Panc1 (cell line): ENCODE measurements at regions not wholly inside any gene's neighbourhood (a gene's known extent, or its start where the extent isn't known, plus 50 kb on each side); places are given as distances from the start of the nearest gene placed in this dataset.

Experiments used
- ATAC-seq: fragments of 200-7000 bp; cut with Tn5 transposase; 2 replicates; pipeline ENCODE4 v1.9.1; 2020; ENCODE audit warnings: mild to moderate bottlenecking, moderate library complexity
- BruUV-seq: library from RNA; stranded (reverse); fragments of 400-500 nt; replicated peaks from 2 replicates; lab custom pipeline; 2021; lab: Mats Ljungman, UMichigan
- CTCF ChIA-PET: fragments of 300-600 bp; sonication (Branson Sonifier 250); formaldehyde crosslinking; loops from one replicate; lab custom pipeline; 2022; ENCODE audit warnings: antibody characterized with exemption; lab: Charles Lee
- POLR2A ChIA-PET: fragments of 300-600 bp; sonication (Branson Sonifier 250); formaldehyde crosslinking; loops from one replicate; lab custom pipeline; 2022; ENCODE audit warnings: antibody characterized with exemption; lab: Charles Lee
- DNase-seq: peaks from one replicate; pipeline ENCODE4 v3.0.0-alpha.2; 2010; ENCODE audit warnings: low read depth, low spot score
- H3K27ac ChIP-seq: 2 replicates; pipeline ENCODE4 v1.5.1; 2011; ENCODE audit warnings: mild to moderate bottlenecking, low read length, inconsistent platforms
- H3K27me3 ChIP-seq: fragments of 200-500 bp; sonication (Bioruptor generic); 2 replicates; pipeline ENCODE4 v1.6.0; 2014; ENCODE audit warnings: low read length, inconsistent platforms; ENCODE audit not compliant: control insufficient read depth, insufficient read depth
- H3K36me3 ChIP-seq: fragments of 200-500 bp; sonication (Bioruptor generic); 2 replicates; pipeline ENCODE4 v1.5.1; 2014; ENCODE audit warnings: inconsistent platforms, mild to moderate bottlenecking, low read length, moderate library complexity; ENCODE audit not compliant: control insufficient read depth, insufficient read depth
- H3K4me1 ChIP-seq: 2 replicates; pipeline ENCODE4 v1.5.1; 2011; ENCODE audit warnings: inconsistent platforms, mild to moderate bottlenecking, low read length, moderate library complexity; ENCODE audit not compliant: control insufficient read depth, insufficient read depth
- H3K4me3 ChIP-seq, 2 experiments: 2 replicates each; pipeline ENCODE4 v1.5.1; 2011 to 2012; ENCODE audit warnings: low read depth in 2 of 2, low read length in 2 of 2, mild to moderate bottlenecking in 2 of 2, inconsistent platforms in 1 of 2, moderate library complexity in 1 of 2
- H3K9me3 ChIP-seq: fragments of 200-500 bp; sonication (Bioruptor generic); 2 replicates; pipeline ENCODE4 v1.5.1; 2014; ENCODE audit warnings: low read depth, mild to moderate bottlenecking, inconsistent platforms, low read length, moderate library complexity; ENCODE audit not compliant: control insufficient read depth, insufficient read depth
- CTCF ChIP-seq: fragments of 450-650 bp; IDR thresholded peaks from 2 replicates; pipeline ENCODE4 v1.5.1; 2017; ENCODE audit warnings: mild to moderate bottlenecking
- POLR2AphosphoS5 ChIP-seq: IDR thresholded peaks from 2 replicates; pipeline ENCODE4 v1.6.1; 2012; ENCODE audit warnings: mild to moderate bottlenecking, low read depth, low read length, moderate library complexity
- REST ChIP-seq, 2 experiments: IDR thresholded peaks; 2 replicates each; pipeline ENCODE4 v1.6.1; 2011 to 2012; ENCODE audit warnings: low read depth in 2 of 2, control low read depth in 1 of 2, low read length in 1 of 2, mild to moderate bottlenecking in 1 of 2, moderate library complexity in 1 of 2; ENCODE audit not compliant: insufficient read depth in 1 of 2
- SIN3A ChIP-seq: IDR thresholded peaks from 2 replicates; pipeline ENCODE4 v1.6.1; 2012; ENCODE audit warnings: low read depth, mild to moderate bottlenecking, low read length, moderate library complexity, borderline replicate concordance; ENCODE audit not compliant: insufficient read depth
- TCF7L2 ChIP-seq: IDR thresholded peaks from 2 replicates; pipeline ENCODE4 v1.6.1; 2011; ENCODE audit warnings: mild to moderate bottlenecking, low read depth, low read length, inconsistent platforms
- in situ Hi-C: cut with HindIII; loops from 2 replicates; pipeline ENCODE4 v1.10.0; 2016; ENCODE audit warnings: low sequenced_read_pairs, low pct_unique_long_range_greater_than_20kb
- intact Hi-C: fragments of 100-400 bp; cut with micrococcal nuclease; formaldehyde crosslinking; loops from one replicate; pipeline ENCODE4 v1.10.0; 2022; ENCODE audit not compliant: unreplicated experiment

GRCh38 chr1:170221495-170221894 lies 75.7 kb downstream of the NTMT2 start:
- ChIA-PET CTCF (no interaction called here), POLR2A (no interaction called here)
- Histone ChIP-seq H3K27me3 (no peaks in the 10 kb centered on the region), H3K27ac (no peak overlapping the region), H3K36me3 (no peaks in the 10 kb centered on the region), H3K9me3 (no peaks in the 10 kb centered on the region), H3K4me3 (no peak overlapping the region), H3K4me1 (no peaks in the 10 kb centered on the region)
- no peak for DNase-seq
- ATAC-seq: no peak
- BruUV-seq: no TSS peak
- TF ChIP-seq POLR2AphosphoS5: no peak
- no peak for TF ChIP-seq REST (IDR thresholded peaks at IDR 0.05; ENCODE audit: insufficient read depth in 1 of 2, low read depth in 2 of 2, low read length in 1 of 2)
- TF ChIP-seq CTCF: no peak
- TF ChIP-seq SIN3A: no peak
- intact Hi-C loops (no loop called here), in situ Hi-C loops (no loop called here)

GRCh38 chr1:170224469-170224868 lies 78.7 kb downstream of the NTMT2 start:
- intact Hi-C loops: no loop called here
- ATAC-seq (no peak), DNase-seq (no peak)
- no peaks in the 10 kb centered on the region for H3K27me3 ChIP-seq
- in situ Hi-C loops: no loop called here
- no peaks in the 10 kb centered on the region for H3K4me1 ChIP-seq
- H3K9me3 ChIP-seq: no peaks in the 10 kb centered on the region
- BruUV-seq: no TSS peak
- TF ChIP-seq SIN3A: no peak
- TF ChIP-seq REST (IDR thresholded peaks at IDR 0.05; ENCODE audit: insufficient read depth in 1 of 2, low read depth in 2 of 2, low read length in 1 of 2): no peak
- TF ChIP-seq TCF7L2: no peak
- no peak for TF ChIP-seq POLR2AphosphoS5
- TF ChIP-seq CTCF: no peak
- ChIA-PET POLR2A (no interaction called here), CTCF (no interaction called here)
- H3K4me3 ChIP-seq: no peak overlapping the region
- H3K36me3 ChIP-seq: no peaks in the 10 kb centered on the region
- no peak overlapping the region for H3K27ac ChIP-seq
